Skeletal muscle tissue (tissue), 3 donors: ENCODE measurements at regions not wholly inside any gene's neighbourhood (a gene's known extent, or its start where the extent isn't known, plus 50 kb on each side); places are given as distances from the start of the nearest gene placed in this dataset.
"Not testable (repeated sequence)": the region's sequence is repeated elsewhere in the genome, so short reads cannot be mapped to it uniquely, and the experiment has no call there.

Experiments used
- H3K27ac ChIP-seq: one replicate; pipeline ENCODE4 v1.7.0; 2013; ENCODE audit warnings: mild to moderate bottlenecking, low read depth, low read length, inconsistent platforms
- H3K27me3 ChIP-seq, 3 donors: one replicate each; pipeline ENCODE4 v1.7.0; 2013; ENCODE audit warnings: low read length in 3 of 3; ENCODE audit not compliant: control insufficient read depth in 3 of 3, insufficient read depth in 3 of 3
- H3K36me3 ChIP-seq, 3 donors: one replicate each; pipeline ENCODE4 v1.7.0; 2013; ENCODE audit warnings: low read length in 3 of 3; ENCODE audit not compliant: control insufficient read depth in 3 of 3, insufficient read depth in 3 of 3
- H3K4me1 ChIP-seq, 3 donors: one replicate each; pipeline ENCODE4 v1.7.0; 2013; ENCODE audit warnings: low read length in 3 of 3, mild to moderate bottlenecking in 3 of 3; ENCODE audit not compliant: control insufficient read depth in 3 of 3, insufficient read depth in 3 of 3
- H3K4me3 ChIP-seq, 3 donors: one replicate each; pipeline ENCODE4 v1.7.0; 2013; ENCODE audit warnings: low read length in 3 of 3
- H3K9ac ChIP-seq, 3 donors: one replicate each; pipeline ENCODE4 v1.7.0; 2013; ENCODE audit warnings: low read length in 3 of 3, mild to moderate bottlenecking in 3 of 3, moderate library complexity in 2 of 3, low read depth in 1 of 3
- H3K9me3 ChIP-seq, 3 donors: one replicate each; pipeline ENCODE4 v1.7.0; 2013; ENCODE audit warnings: low read length in 3 of 3; ENCODE audit not compliant: control insufficient read depth in 3 of 3
- donor health status: Osteomylitis.

DNA sequence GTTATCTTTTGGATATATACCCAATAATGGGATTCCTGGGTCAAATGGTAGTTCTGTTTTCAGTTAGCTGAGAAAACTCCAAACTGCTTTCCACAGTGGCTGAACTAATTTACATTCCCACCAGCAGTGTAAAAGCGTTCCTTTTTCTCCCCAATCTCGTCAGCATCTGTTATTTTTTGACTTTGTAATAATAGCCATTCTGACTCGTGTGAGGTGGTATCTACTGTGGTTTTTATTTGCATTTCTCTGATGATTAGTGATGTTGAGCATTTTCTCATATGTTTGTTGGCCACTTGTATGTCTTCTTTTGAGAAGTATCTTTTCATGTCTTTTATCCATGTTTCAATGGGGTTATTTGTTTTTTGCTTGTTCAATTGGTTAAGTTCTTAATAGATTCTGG is 82.1 kb upstream of the ABCA1 start:
- H3K9me3 ChIP-seq = not testable (repeated sequence)

GRCh38 chr9:105021917-105022316 is 94.0 kb upstream of the ABCA1 start:
- H3K4me3 ChIP-seq = no peak overlapping the region
- H3K36me3 ChIP-seq = no peaks in the 10 kb centered on the region
- H3K4me1 ChIP-seq = no peaks in the 10 kb centered on the region
- H3K27ac ChIP-seq = no peak overlapping the region
- H3K27me3 ChIP-seq = no peaks in the 10 kb centered on the region
- H3K9ac ChIP-seq = no peak overlapping the region
- H3K9me3 ChIP-seq = no peaks in the 10 kb centered on the region

More for the DNA sequence above, 82.1 kb upstream of the ABCA1 start:
- H3K9ac ChIP-seq, H3K27me3 ChIP-seq, H3K4me3 ChIP-seq, H3K36me3 ChIP-seq, H3K4me1 ChIP-seq, H3K27ac ChIP-seq: not testable (repeated sequence)

DNA sequence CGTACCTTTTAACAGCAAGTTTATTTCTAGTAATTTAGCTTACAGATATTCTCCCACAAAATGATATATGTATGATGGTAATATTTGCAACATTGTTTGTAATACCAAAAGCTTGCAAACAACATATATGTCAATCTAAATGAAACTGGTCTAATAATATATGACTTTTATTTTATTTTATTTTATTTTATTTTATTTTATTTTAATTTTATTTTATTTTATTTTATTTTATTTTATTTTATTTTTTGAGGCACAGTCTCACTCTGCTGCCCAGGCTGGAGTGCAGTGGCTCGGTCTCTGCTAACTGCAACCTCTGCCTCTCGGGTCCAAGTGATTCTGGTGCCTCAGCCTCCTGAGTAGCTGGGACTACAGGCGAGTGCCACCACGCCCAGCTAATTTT is 94.6 kb upstream of the ABCA1 start:
- H3K4me3 ChIP-seq, H3K9ac ChIP-seq, H3K36me3 ChIP-seq, H3K4me1 ChIP-seq, H3K27me3 ChIP-seq, H3K27ac ChIP-seq, H3K9me3 ChIP-seq: not testable (repeated sequence)

- no peaks in the 10 kb centered on the region for H3K36me3 ChIP-seq
- H3K4me3 ChIP-seq = no peak overlapping the region
- no peaks in the 10 kb centered on the region for H3K27me3 ChIP-seq
- H3K9ac ChIP-seq = no peak overlapping the region
- H3K27ac ChIP-seq = no peak overlapping the region
- no peaks in the 10 kb centered on the region for H3K4me1 ChIP-seq
- H3K9me3 ChIP-seq = no peaks in the 10 kb centered on the region
Measured at GRCh38 chr9:105023788-105024187, 95.8 kb upstream of the ABCA1 start.

DNA sequence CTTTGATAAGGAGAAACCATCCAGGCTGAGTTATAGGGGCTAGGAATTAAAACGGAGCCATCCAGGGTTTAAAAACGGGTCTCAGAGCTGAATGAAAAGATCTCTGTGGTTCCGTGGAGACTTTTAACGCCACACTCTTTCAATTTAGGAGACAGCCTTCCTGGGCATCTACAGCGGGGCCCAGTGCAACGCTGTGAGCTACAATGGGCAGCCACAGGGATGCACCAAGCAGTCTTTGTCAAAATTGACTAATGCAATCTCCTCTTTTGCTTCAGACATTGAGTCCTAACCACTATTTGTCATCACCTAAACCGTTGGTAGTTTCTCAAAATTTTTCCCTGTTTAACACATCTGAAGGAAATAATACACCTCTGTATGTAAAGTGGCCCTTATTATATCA is 96.6 kb upstream of the ABCA1 start:
- H3K9ac ChIP-seq = no peak overlapping the region
- no peak overlapping the region for H3K4me3 ChIP-seq
- no peaks in the 10 kb centered on the region for H3K4me1 ChIP-seq
- no peaks in the 10 kb centered on the region for H3K36me3 ChIP-seq
- H3K27ac ChIP-seq = no peak overlapping the region
- H3K9me3 ChIP-seq = no peaks in the 10 kb centered on the region
- H3K27me3 ChIP-seq = no peaks in the 10 kb centered on the region

GRCh38 chr9:105026451-105026850 is 98.5 kb upstream of the ABCA1 start:
- H3K27me3 ChIP-seq = no peaks in the 10 kb centered on the region

GRCh38 chr9:105027084-105027483 is 99.1 kb upstream of the ABCA1 start:
- no peak overlapping the region for H3K9ac ChIP-seq
- H3K9me3 ChIP-seq = no peaks in the 10 kb centered on the region
- H3K36me3 ChIP-seq = no peaks in the 10 kb centered on the region
- no peak overlapping the region for H3K27ac ChIP-seq
- H3K27me3 ChIP-seq = no peaks in the 10 kb centered on the region
- H3K4me3 ChIP-seq = no peak overlapping the region
- no peaks in the 10 kb centered on the region for H3K4me1 ChIP-seq

More at GRCh38 chr9:105026451-105026850, 98.5 kb upstream of the ABCA1 start:
- Histone ChIP-seq H3K4me1 (no peaks in the 10 kb centered on the region), H3K4me3 (no peak overlapping the region), H3K9ac (no peak overlapping the region), H3K36me3 (no peaks in the 10 kb centered on the region), H3K27ac (no peak overlapping the region), H3K9me3 (no peaks in the 10 kb centered on the region)

DNA sequence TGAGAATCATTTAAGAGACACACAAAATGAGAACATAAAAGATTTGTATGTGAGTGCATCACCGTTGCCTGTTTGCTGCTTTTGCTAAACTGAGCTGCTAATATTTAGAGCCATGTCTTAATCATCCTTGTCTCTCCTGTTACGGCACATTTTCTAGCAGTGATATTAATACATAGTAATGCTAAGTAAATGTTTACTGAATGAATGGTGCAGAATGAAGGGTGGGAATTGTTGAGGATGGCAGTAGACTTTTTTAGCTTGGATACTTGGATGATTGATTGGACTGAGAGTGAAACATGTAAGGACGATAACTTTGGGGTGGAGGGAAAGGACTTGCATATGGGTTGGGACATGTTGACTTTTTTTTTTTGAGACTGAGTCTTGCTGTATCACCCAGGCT is 102.3 kb upstream of the ABCA1 start:
- Histone ChIP-seq H3K4me3 (no peak overlapping the region), H3K4me1 (no peaks in the 10 kb centered on the region), H3K36me3 (no peaks in the 10 kb centered on the region), H3K9me3 (no peaks in the 10 kb centered on the region), H3K27ac (no peak overlapping the region), H3K27me3 (no peaks in the 10 kb centered on the region), H3K9ac (no peak overlapping the region)

- no peak overlapping the region for H3K4me3 ChIP-seq
- H3K9ac ChIP-seq = no peak overlapping the region
- H3K27me3 ChIP-seq = no peaks in the 10 kb centered on the region
- no peaks in the 10 kb centered on the region for H3K9me3 ChIP-seq
- no peaks in the 10 kb centered on the region for H3K36me3 ChIP-seq
- H3K27ac ChIP-seq = no peak overlapping the region
- peaks cover 2 to 7% (median 4%) of the 10 kb centered on the region in 3 donors for H3K4me1 ChIP-seq
Measured at GRCh38 chr9:105037139-105037538, 109.2 kb upstream of the ABCA1 start.

DNA sequence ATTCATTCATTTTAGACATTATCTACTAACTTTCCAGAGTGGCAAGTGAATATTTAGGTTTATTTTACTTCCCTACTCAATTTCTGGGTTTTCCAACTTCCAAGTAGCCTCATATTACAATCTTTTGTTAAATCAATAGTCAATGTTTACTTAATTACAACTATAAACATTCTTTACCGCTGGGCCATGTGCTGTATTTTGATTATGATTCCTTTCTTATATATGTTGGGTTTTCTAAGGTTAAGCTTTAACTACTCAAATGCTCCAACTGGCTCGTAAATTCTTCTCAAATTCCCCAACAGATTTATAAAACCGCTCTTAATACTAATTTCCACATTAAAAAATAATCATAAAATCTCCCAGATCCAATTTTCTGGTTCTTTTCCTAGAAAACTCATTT is 110.1 kb upstream of the ABCA1 start:
- Histone ChIP-seq H3K36me3 (no peaks in the 10 kb centered on the region), H3K27me3 (no peaks in the 10 kb centered on the region), H3K4me3 (no peak overlapping the region), H3K27ac (no peak overlapping the region), H3K4me1 (peaks cover 4 to 7% (median 5%) of the 10 kb centered on the region in 3 donors), H3K9ac (no peak overlapping the region), H3K9me3 (no peaks in the 10 kb centered on the region)
